ENCODE measurements at regions not wholly inside any gene's neighbourhood (a gene's known extent, or its start where the extent isn't known, plus 50 kb on each side); places are given as distances from the start of the nearest gene placed in this dataset.

GRCh38 chr20:24102290-24102689, 113.7 kb upstream of the GGTLC1 start:
- in situ Hi-C loops (cut with HindIII; ENCODE audit: low pct_unique_long_range_greater_than_20kb, low sequenced_read_pairs) (no loop called here), intact Hi-C loops (cut with micrococcal nuclease; ENCODE audit: unreplicated experiment) (no loop called here)
- ChIA-PET CTCF (no interaction called here), POLR2A (no interaction called here)
- no TSS peak for BruUV-seq (replicated peaks)
- H3K9me3 ChIP-seq (ENCODE audit: control insufficient read depth, insufficient read depth, low read depth, low read length): no peaks in the 10 kb centered on the region
- no peak for TF ChIP-seq SIN3A (IDR thresholded peaks at IDR 0.05; ENCODE audit: borderline replicate concordance, insufficient read depth, low read depth, low read length)
- peak; percentile 67 for TF ChIP-seq CTCF (IDR thresholded peaks at IDR 0.05)
- DNase-seq (ENCODE audit: low read depth, low spot score) (no peak), ATAC-seq (peak; percentile 72)
- H3K4me1 ChIP-seq (ENCODE audit: control insufficient read depth, insufficient read depth, low read length): no peaks in the 10 kb centered on the region
- H3K27me3 ChIP-seq (ENCODE audit: control insufficient read depth, insufficient read depth, low read length): peaks cover 5% of the 10 kb centered on the region; the same call in 1 of the 2 replicates
- no peaks in the 10 kb centered on the region for H3K36me3 ChIP-seq (ENCODE audit: control insufficient read depth, insufficient read depth, low read length)
- H3K27ac ChIP-seq (ENCODE audit: low read length): no peak overlapping the region
- H3K4me3 ChIP-seq (ENCODE audit: low read depth in 2 of 2, low read length in 2 of 2): no peak overlapping the region

GRCh38 chr20:24100370-24101011, 111.9 kb upstream of the GGTLC1 start:
- 0 out of 2 replicates have a peak, but pooled peaks cover 2% of the 10 kb centered on the region for H3K27me3 ChIP-seq (ENCODE audit: control insufficient read depth, insufficient read depth, low read length)
- in situ Hi-C loops (cut with HindIII; ENCODE audit: low pct_unique_long_range_greater_than_20kb, low sequenced_read_pairs) (no loop called here), intact Hi-C loops (cut with micrococcal nuclease; ENCODE audit: unreplicated experiment) (no loop called here)
- no peaks in the 10 kb centered on the region for H3K9me3 ChIP-seq (ENCODE audit: control insufficient read depth, insufficient read depth, low read depth, low read length)
- H3K27ac ChIP-seq (ENCODE audit: low read length): no peak overlapping the region
- H3K4me3 ChIP-seq (ENCODE audit: low read depth in 2 of 2, low read length in 2 of 2): no peak overlapping the region
- CTCF ChIA-PET: no interaction called here
- TF ChIP-seq CTCF (IDR thresholded peaks at IDR 0.05): peak; percentile 79
- no peak for TF ChIP-seq REST (IDR thresholded peaks at IDR 0.05; ENCODE audit: insufficient read depth in 1 of 2, low read depth in 2 of 2, low read length in 1 of 2)
- H3K4me1 ChIP-seq (ENCODE audit: control insufficient read depth, insufficient read depth, low read length): no peaks in the 10 kb centered on the region
- no peaks in the 10 kb centered on the region for H3K36me3 ChIP-seq (ENCODE audit: control insufficient read depth, insufficient read depth, low read length)
- BruUV-seq (replicated peaks): no TSS peak
- DNase-seq (ENCODE audit: low read depth, low spot score): peak; percentile 42
- ATAC-seq: peak; percentile 90
- POLR2A ChIA-PET: no interaction called here

GRCh38 chr20:24098886-24099285, 110.3 kb upstream of the GGTLC1 start:
- no peaks in the 10 kb centered on the region for H3K9me3 ChIP-seq (ENCODE audit: control insufficient read depth, insufficient read depth, low read depth, low read length)
- DNase-seq (ENCODE audit: low read depth, low spot score) (no peak), ATAC-seq (no peak)
- 0 out of 2 replicates have a peak, but pooled peaks cover 2% of the 10 kb centered on the region for H3K27me3 ChIP-seq (ENCODE audit: control insufficient read depth, insufficient read depth, low read length)
- H3K4me1 ChIP-seq (ENCODE audit: control insufficient read depth, insufficient read depth, low read length): no peaks in the 10 kb centered on the region
- CTCF ChIA-PET: interaction anchor here (0.5 kb wide), 1 partner anchor 12 kb away, joined by 4 read pairs; no protein-coding TSS in a partner anchor
- no TSS peak for BruUV-seq (replicated peaks)
- no peak overlapping the region for H3K4me3 ChIP-seq (ENCODE audit: low read depth in 2 of 2, low read length in 2 of 2)
- intact Hi-C loops (cut with micrococcal nuclease; ENCODE audit: unreplicated experiment): no loop called here
- H3K36me3 ChIP-seq (ENCODE audit: control insufficient read depth, insufficient read depth, low read length): no peaks in the 10 kb centered on the region
- TF ChIP-seq POLR2AphosphoS5 (IDR thresholded peaks at IDR 0.05; ENCODE audit: low read depth, low read length): no peak
- POLR2A ChIA-PET: no interaction called here
- in situ Hi-C loops (cut with HindIII; ENCODE audit: low pct_unique_long_range_greater_than_20kb, low sequenced_read_pairs): no loop called here
- no peak overlapping the region for H3K27ac ChIP-seq (ENCODE audit: low read length)
